ENCODE measurements at regions not wholly inside any gene's neighbourhood (a gene's known extent, or its start where the extent isn't known, plus 50 kb on each side); places are given as distances from the start of the nearest gene placed in this dataset.

- Histone ChIP-seq H3K9ac (ENCODE audit: control insufficient read depth, extremely low read depth, insufficient read depth, low read length) (no peak overlapping the region), H3K27ac (ENCODE audit: control insufficient read depth, insufficient read depth, low read length) (no peak overlapping the region), H3K4me1 (ENCODE audit: control insufficient read depth, extremely low read depth, insufficient read depth, low read length) (peaks cover 8% of the 10 kb centered on the region), H3K9me3 (ENCODE audit: control insufficient read depth, low read depth, low read length) (peaks cover 2% of the 10 kb centered on the region), H3K9me1 (ENCODE audit: control insufficient read depth, extremely low read depth, insufficient read depth, low read length) (no peaks in the 10 kb centered on the region), H2AFZ (ENCODE audit: control insufficient read depth, low read length) (no peak overlapping the region), H3K27me3 (ENCODE audit: control insufficient read depth, extremely low read depth, insufficient read depth, low read length) (no peaks in the 10 kb centered on the region), H3K4me3 (ENCODE audit: control insufficient read depth in 2 of 3, extremely low read depth in 1 of 3, insufficient read depth in 2 of 3, low read depth in 1 of 3, low read length in 3 of 3) (no peak overlapping the region), H4K20me1 (ENCODE audit: control insufficient read depth, extremely low read depth, insufficient read depth, low read length) (no peaks in the 10 kb centered on the region), H3K36me3 (ENCODE audit: control insufficient read depth in 2 of 2, extremely low read depth in 1 of 2, insufficient read depth in 2 of 2, low read length in 2 of 2) (no peaks in the 10 kb centered on the region), H3K79me2 (ENCODE audit: control insufficient read depth, insufficient read depth, low read length) (no peaks in the 10 kb centered on the region), H3K4me2 (ENCODE audit: control insufficient read depth, extremely low read depth, insufficient read depth, low read depth, low read length) (no peak overlapping the region)
- FAIRE-seq (no peak), DNase-seq (ENCODE audit: low read depth, low spot score) (no peak)
- no peak for TF ChIP-seq EZH2 (IDR thresholded peaks at IDR 0.05; ENCODE audit: low read length)
- no peak for TF ChIP-seq CTCF (optimal IDR thresholded peaks at IDR 0.05 in 1 of 3, IDR thresholded peaks at IDR 0.05 in 1 of 3, conservative IDR thresholded peaks at IDR 0.05 in 1 of 3; ENCODE audit: extremely low read depth in 1 of 3, insufficient read depth in 2 of 3, low read length in 3 of 3)
- dilution Hi-C loops (cut with MboI; ENCODE audit: extremely low pct_ligation_motif_present, low sequenced_read_pairs), result no loop called here
These were observed 76.3 kb upstream of the TNC start for GRCh38 chr9:115194216-115194615.

- H3K79me2 ChIP-seq (ENCODE audit: control insufficient read depth, insufficient read depth, low read length), result no peaks in the 10 kb centered on the region
- dilution Hi-C loops (cut with MboI; ENCODE audit: extremely low pct_ligation_motif_present, low sequenced_read_pairs), result no loop called here
These were observed 78.0 kb upstream of the TNC start for GRCh38 chr9:115195912-115196311.

More at GRCh38 chr9:115195912-115196311, 78.0 kb upstream of the TNC start:
- no peak for TF ChIP-seq EZH2 (IDR thresholded peaks at IDR 0.05; ENCODE audit: low read length)
- no peak for TF ChIP-seq CTCF (optimal IDR thresholded peaks at IDR 0.05 in 1 of 3, IDR thresholded peaks at IDR 0.05 in 1 of 3, conservative IDR thresholded peaks at IDR 0.05 in 1 of 3; ENCODE audit: extremely low read depth in 1 of 3, insufficient read depth in 2 of 3, low read length in 3 of 3)
- no peak overlapping the region for H3K4me2 ChIP-seq (ENCODE audit: control insufficient read depth, extremely low read depth, insufficient read depth, low read depth, low read length)
- H3K9me3 ChIP-seq (ENCODE audit: control insufficient read depth, low read depth, low read length), result peaks cover 2% of the 10 kb centered on the region
- H3K9me1 ChIP-seq (ENCODE audit: control insufficient read depth, extremely low read depth, insufficient read depth, low read length), result no peaks in the 10 kb centered on the region
- no peak for DNase-seq (ENCODE audit: low read depth, low spot score)
- no peak for FAIRE-seq
- H3K36me3 ChIP-seq (ENCODE audit: control insufficient read depth in 2 of 2, extremely low read depth in 1 of 2, insufficient read depth in 2 of 2, low read length in 2 of 2), result no peaks in the 10 kb centered on the region
- H3K4me3 ChIP-seq (ENCODE audit: control insufficient read depth in 2 of 3, extremely low read depth in 1 of 3, insufficient read depth in 2 of 3, low read depth in 1 of 3, low read length in 3 of 3), result no peak overlapping the region
- no peak overlapping the region for H2AFZ ChIP-seq (ENCODE audit: control insufficient read depth, low read length)
- H3K4me1 ChIP-seq (ENCODE audit: control insufficient read depth, extremely low read depth, insufficient read depth, low read length), result peaks cover 11% of the 10 kb centered on the region
- no peaks in the 10 kb centered on the region for H4K20me1 ChIP-seq (ENCODE audit: control insufficient read depth, extremely low read depth, insufficient read depth, low read length)
- H3K9ac ChIP-seq (ENCODE audit: control insufficient read depth, extremely low read depth, insufficient read depth, low read length), result no peak overlapping the region
- no peak overlapping the region for H3K27ac ChIP-seq (ENCODE audit: control insufficient read depth, insufficient read depth, low read length)
- H3K27me3 ChIP-seq (ENCODE audit: control insufficient read depth, extremely low read depth, insufficient read depth, low read length), result no peaks in the 10 kb centered on the region
